ENCODE measurements at regions not wholly inside any gene's neighbourhood (a gene's known extent, or its start where the extent isn't known, plus 50 kb on each side); places are given as distances from the start of the nearest gene placed in this dataset.

GRCh38 chr5:87924436-87924835 is 344.2 kb downstream of the TMEM161B start:
- no peaks in the 10 kb centered on the region for H3K4me1 ChIP-seq
- no peak for TF ChIP-seq CTCF (IDR thresholded peaks at IDR 0.05)
- no peak overlapping the region for H3K27ac ChIP-seq
- ATAC-seq (no peak), DNase-seq (no peak)
- H3K4me3 ChIP-seq = no peak overlapping the region
- H3K36me3 ChIP-seq = no peaks in the 10 kb centered on the region
- intact Hi-C loops (cut with DNase I) = loop anchor here in 1 of 10 donors (10.0 kb wide), 1 partner anchor 190 kb away; no protein-coding TSS in a partner anchor
- H3K27me3 ChIP-seq = no peaks in the 10 kb centered on the region
- peaks cover 0 to 26% (median 0%) of the 10 kb centered on the region in 11 donors for H3K9me3 ChIP-seq
- 43 to 48% methylated on average over 7 of the region's 7 CpGs for WGBS, 2 donors

- Histone ChIP-seq H3K4me3 (no peak overlapping the region), H3K36me3 (no peaks in the 10 kb centered on the region), H3K9me3 (peaks cover 0 to 38% (median 4%) of the 10 kb centered on the region in 11 donors), H3K4me1 (no peaks in the 10 kb centered on the region), H3K27me3 (no peaks in the 10 kb centered on the region), H3K27ac (no peak overlapping the region)
- 78 to 80% methylated on average over 4 of the region's 4 CpGs for WGBS, 2 donors
- intact Hi-C loops (cut with DNase I) = no loop called here
- ATAC-seq = no peak
- no peak for DNase-seq
- TF ChIP-seq CTCF (IDR thresholded peaks at IDR 0.05) = no peak
These were observed 352.3 kb downstream of the TMEM161B start for GRCh38 chr5:87916320-87916719.

GRCh38 chr5:87912419-87912818 is 356.2 kb downstream of the TMEM161B start:
- ATAC-seq = no peak
- no peaks in the 10 kb centered on the region for H3K4me1 ChIP-seq
- intact Hi-C loops (cut with DNase I) = no loop called here
- 90 to 91% methylated on average over 1 of the region's 1 CpG for WGBS, 2 donors
- TF ChIP-seq CTCF (IDR thresholded peaks at IDR 0.05) = no peak
- DNase-seq = no peak
- H3K36me3 ChIP-seq = no peaks in the 10 kb centered on the region
- H3K27ac ChIP-seq = no peak overlapping the region
- H3K27me3 ChIP-seq = no peaks in the 10 kb centered on the region
- no peak overlapping the region for H3K4me3 ChIP-seq
- peaks cover 0 to 28% (median 4%) of the 10 kb centered on the region in 11 donors for H3K9me3 ChIP-seq

- intact Hi-C loops (cut with DNase I) = no loop called here
These were observed 359.3 kb downstream of the TMEM161B start for GRCh38 chr5:87909382-87909781.

More at GRCh38 chr5:87909382-87909781, 359.3 kb downstream of the TMEM161B start:
- no peak overlapping the region for H3K4me3 ChIP-seq
- H3K9me3 ChIP-seq = peaks cover 0 to 14% (median 0%) of the 10 kb centered on the region in 11 donors
- H3K27me3 ChIP-seq = no peaks in the 10 kb centered on the region
- 66 to 71% methylated on average over 2 of the region's 2 CpGs for WGBS, 2 donors
- ATAC-seq (no peak), DNase-seq (no peak)
- no peak for TF ChIP-seq CTCF (IDR thresholded peaks at IDR 0.05)
- no peak overlapping the region for H3K27ac ChIP-seq
- H3K36me3 ChIP-seq = no peaks in the 10 kb centered on the region
- no peaks in the 10 kb centered on the region for H3K4me1 ChIP-seq

All from heart right ventricle (tissue), 16 donors.